ENCODE measurements at regions not wholly inside any gene's neighbourhood (a gene's known extent, or its start where the extent isn't known, plus 50 kb on each side); places are given as distances from the start of the nearest gene placed in this dataset.

GRCh38 chrX:13511241-13511943 is 58.0 kb upstream of the EGFL6 start:
- TF ChIP-seq CTCF (conservative IDR thresholded peaks at IDR 0.05; ENCODE audit: low read length) = no peak
- no peak for TF ChIP-seq EZH2phosphoT487 (IDR thresholded peaks at IDR 0.05; ENCODE audit: borderline replicate concordance)

Measured in Loucy (cell line).